Right kidney (tissue), 1 donor: ENCODE measurements at regions not wholly inside any gene's neighbourhood (a gene's known extent, or its start where the extent isn't known, plus 50 kb on each side); places are given as distances from the start of the nearest gene placed in this dataset.

ENCODE experiments used
- DNase-seq: peaks from one replicate; pipeline ENCODE4 v3.0.0-alpha.2; 2016

DNA sequence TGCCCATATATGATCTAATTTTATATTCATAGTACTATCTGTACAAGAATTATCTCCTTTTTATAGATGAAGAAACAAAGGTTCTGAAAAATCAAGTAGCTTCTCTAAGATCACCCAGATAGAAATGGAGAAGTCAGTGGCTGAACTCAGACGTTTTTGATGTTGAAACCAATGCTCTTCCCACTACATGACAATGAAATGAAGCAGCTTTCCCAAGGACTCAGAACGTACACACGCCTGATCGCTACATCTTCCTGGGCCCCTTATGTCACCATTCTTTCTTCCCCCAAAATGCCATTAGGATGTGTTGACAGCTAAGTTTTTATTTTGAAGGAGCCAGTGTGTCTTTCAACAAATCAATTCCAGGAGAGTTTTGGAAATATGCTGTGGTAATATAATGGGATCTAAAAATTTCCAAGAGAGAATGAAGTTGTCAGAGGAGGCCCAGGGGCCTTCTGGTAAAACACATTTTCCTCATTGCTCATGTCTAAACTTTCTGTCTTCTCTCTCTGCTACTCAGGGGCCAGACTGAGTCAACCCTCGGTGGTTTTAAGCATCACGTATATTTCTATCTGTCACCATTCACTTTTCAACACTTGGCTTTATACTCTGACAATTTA is 98.1 kb upstream of the COL21A1 start:
- no peak for DNase-seq

DNA sequence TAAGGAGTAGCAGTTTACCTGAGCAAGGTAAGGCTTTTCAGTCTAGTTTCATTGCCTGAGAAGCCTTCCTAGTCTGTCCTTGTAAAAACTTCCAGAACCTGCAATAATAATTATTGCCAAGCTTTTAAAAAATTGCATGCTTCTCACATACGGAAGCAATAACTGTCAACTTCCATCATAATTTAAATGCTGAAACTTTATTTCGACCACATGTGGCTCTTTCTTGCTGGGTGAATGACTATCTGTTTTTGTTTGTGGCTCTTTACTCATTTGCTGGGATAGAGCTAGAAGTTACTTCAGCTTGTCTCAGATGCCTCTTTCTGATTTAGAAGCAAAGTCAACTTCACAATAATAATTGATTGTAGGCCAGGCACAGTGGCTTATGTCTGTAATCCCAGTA is 95.9 kb upstream of the COL21A1 start:
- DNase-seq = no peak

DNA sequence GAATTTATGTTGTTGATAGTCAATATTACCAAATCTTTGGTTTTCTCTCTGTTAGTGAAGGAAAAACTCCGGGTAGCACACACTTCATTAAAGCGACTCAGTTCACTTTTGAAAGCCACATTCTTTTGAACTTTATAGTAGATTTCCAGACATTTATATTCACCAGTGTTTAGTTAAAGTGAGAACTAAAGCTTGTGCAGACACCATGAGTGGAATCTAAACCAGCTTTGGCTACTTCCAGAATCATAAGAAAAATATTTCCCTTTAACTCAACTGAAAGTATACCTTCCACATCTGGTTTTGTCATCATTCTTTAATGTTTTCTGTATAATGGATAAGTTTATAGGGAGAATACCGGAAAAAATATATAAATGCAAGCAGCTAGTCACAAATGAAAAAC is 92.1 kb upstream of the COL21A1 start:
- DNase-seq = no peak

DNA sequence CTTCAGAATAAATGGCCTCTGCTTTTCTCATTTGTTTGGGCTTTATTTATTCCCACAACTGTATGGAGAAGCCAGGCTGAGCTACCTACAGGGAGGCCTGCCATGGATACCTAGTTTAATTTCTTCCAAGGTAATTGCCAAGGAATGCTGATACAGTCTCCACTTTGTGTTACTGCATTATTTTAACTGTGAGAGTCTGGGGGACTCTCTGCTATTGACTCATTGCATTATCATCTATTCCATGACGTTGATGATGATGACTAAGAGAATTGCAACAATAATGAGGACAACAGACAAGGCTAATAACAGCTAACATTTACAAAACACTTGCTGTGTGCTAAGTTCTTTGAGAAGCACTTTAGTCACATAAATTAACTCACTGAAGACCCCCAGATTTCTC is 88.3 kb upstream of the COL21A1 start:
- no peak for DNase-seq

DNA sequence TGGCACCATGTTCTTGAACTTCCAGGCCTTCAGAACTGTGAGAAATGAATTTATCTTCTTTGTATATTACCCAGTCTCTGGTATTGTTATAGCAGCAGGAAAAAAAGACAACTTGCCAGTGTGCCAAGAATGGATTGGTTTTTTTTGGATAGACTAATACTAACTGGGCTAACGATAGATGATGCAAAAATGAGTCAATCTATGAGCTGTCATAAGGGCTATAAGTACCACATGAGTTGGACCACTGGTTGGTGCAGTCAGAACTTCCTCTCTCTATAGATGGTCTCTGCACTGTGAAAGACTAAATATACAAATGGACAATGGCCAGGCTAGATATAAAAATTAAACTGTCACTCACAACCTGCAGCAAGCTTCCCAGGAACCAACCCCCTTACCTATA is 87.6 kb upstream of the COL21A1 start:
- DNase-seq = no peak

DNA sequence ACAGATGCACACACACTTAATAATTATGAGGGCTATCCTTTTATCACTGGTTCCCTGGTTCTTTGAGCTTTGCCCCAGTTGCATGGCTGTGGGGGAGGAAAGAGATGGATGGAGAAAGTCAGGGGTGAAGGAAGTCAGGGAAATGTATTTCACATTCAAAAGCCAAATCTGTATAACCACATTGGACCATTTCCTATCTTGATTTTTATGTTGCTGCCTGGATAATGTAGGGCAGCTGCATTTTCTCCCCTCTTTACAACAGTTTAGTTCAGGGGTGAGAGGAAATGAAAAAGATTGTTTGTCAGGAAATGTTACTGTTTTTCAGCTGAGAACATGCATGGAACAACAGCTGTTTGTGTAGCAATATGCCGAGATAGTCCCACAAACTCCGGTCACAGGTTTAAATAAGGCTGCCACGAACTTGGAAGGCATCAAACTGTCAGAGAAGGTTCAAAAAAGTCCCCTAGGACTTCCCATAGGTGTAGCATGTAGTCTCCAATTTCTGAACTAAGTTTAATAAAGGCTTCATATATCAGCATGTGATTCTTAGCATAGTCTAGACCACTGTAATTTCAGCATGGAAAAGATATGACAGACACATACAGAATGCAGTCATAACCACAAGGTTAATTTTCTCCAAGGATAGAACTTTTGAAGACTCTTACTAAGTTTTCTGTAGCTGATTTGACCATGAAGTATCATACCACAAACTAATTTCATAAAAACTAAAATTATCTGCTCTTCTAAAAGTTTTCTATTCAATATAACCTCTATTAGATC is 82.1 kb upstream of the COL21A1 start:
- DNase-seq = peak; percentile 27

DNA sequence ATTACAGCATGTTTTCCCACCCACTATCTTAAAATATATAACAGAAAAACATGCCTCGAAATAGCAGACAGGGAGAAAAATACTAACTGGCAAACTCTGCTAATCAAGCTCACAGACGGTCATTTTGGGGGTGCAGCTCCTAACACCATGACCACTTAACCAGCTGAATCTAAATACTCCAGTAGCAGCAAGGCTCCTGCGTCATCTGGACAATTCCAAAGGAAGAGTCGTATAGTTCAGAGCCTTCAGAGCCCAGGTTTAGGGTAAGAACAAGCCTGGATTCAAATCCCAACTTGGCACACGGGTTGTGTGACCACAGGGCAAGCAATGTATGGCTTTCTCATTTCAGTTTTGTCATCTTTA is 81.3 kb upstream of the COL21A1 start:
- DNase-seq = peak; percentile 25

DNA sequence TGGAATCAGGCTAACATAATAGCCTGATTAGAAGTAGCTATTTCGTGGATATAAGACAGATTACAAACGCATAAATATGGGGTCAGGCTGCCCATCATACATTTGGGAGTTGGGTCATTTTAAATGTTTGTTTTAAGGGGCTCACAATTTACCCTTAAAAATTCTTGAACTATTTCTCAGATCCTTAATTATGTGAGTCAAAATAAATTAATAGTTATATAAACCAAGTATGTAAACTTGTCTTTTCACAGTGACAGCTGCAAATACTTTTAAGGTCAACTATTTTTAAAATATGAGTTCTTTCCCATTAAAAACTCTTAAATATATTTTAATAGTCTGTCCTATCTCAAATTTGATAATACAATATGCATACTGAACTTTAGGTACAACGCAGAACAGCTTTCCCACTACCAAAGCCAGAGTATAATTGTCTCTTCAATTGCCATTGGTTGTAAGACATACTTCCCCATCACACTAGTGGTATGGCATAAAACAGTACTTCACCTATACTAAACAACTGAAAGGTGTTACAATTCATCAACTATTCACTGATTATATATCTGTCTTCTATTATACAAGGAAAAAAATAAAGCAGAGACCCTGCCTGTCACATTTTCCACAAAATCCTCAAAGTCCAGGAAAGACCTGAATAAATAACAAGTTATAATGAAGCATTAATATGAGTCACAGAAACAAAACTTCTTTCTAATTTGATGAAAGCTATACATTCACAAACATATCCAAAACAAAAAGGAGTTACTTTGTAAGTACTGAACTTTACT is 80.8 kb upstream of the COL21A1 start:
- no peak for DNase-seq

DNA sequence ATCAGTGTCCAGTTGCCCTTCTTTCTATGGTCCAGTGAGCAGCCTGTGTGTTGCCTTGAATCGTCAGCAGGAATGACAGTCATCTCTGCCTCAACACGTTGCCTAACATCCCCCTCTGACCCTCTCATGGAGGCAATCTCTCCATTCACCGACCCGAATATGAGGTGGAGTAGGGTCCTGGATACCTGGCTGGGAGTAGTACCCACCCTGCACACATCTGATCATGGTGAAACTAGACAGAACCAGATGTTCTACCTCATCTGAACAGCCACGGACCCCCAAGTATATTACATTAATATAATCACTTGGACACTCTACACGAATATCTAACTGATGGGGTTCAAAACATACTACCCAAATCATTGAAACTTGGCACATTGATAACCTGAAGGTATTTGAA is 77.0 kb upstream of the COL21A1 start:
- DNase-seq = no peak

DNA sequence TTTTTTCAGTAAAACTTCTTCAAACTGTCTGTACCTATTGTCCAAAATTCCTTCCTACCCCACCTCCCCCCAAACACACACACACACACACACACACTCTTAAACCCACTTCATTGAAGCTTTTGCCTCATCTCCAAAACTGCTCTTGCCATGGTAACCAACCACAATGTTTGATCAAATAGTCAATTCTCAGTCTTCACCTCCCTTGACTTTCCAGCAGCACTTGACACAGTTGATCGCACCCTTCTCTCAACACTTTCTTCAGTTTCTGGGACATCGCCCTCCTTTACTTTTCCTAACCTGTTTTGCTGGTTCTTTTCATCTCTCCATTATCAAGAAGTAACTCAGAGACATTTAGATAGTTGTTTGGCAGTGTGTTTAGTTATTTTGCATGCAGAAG is 71.5 kb upstream of the COL21A1 start:
- DNase-seq = no peak

DNA sequence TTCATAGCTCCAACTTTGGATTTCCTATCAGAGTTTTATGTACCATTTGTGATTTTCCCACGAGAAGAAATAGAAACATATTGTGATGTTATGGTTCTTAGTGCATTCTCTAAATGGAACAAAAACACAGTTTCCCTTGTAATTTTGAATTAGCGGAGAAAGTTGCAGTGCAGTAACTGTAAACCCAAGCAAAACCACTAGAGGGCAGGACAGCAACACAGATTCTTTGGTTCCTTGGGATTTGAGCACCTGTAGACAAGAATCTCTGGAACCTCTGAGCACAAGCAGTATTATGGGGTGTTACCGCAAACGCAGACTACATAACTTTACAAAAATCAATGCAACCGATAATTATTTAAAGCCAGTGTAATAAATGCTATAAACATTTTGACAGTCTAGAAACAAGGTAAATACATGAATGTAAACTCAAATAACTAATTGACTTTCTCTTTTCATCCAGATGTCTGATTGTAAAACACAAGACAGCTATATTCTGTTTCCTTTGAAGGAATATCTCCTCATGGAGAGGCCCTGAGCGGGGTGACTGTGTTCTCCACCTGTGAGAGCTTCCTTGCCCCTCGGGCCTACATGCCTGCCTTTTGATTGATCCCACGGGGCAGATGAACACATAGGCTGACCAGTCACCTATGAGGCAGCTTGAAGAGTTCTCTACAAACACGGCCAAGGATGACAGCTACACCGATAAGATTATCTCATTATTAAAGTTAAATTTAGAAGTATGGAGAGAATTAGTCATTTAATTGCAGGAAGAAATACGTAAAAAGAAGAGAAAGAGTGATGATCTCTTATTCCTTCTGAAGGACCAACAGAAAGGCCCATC is 67.5 kb upstream of the COL21A1 start:
- DNase-seq = no peak

DNA sequence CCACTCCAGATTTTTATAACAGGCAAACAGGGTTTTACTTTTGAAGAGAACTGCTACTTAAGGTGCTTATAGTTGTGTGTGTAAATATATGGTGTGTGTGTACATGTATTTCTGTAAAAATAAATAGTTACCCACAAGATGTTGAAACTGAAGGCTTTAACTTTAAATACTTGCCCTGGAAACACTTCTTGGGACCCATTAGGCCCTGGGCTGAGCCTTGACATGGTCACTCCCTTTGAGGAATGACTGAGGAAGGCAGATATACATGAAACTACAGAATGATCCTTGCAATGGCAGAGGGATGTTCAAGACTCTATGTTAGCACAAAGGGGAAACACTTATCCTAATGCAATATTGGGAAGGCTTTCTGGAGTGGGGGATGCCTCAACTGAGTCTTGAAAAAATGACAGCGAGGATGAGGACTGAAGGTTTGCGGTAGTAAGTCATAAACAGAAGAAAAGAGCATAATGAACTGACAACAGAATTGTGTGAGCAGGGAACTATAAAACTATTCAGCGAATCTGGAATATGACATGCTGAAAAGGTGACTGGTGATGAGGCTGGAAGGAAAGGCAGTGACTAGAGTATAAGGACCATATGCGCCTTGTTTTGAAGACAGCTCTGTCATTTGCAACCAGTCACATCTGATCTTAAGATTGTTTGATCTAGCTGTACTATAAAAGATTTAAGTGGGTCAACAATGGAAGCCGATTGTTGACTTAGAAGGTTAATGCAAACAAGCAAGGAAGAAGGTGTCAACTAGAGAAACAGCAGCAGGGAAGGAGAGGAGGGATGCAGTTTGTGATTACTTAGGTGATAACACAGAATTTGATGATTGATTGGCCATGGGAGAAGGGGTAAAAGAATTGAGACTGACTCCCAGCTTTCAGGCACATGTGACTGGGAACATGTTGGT is 64.4 kb upstream of the COL21A1 start:
- DNase-seq = no peak

DNA sequence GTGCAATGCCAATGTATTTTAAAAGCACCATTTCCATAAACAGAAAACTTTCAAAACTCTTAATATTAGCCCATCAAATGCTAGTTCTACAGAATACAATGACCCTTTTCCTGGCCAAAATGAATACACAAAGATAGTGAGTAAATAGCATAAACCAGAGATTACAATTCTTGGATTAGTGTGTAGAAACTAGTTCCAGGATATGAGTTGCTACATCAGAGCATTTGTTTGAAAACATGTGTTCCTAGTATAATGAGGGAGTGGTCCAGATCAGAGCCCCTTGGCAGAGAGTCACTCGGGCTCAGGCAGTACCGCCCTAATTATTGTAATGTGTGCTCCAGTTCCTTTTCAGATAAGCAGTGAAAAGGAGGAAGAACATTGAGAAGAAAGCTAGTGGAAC is 63.7 kb upstream of the COL21A1 start:
- no peak for DNase-seq

DNA sequence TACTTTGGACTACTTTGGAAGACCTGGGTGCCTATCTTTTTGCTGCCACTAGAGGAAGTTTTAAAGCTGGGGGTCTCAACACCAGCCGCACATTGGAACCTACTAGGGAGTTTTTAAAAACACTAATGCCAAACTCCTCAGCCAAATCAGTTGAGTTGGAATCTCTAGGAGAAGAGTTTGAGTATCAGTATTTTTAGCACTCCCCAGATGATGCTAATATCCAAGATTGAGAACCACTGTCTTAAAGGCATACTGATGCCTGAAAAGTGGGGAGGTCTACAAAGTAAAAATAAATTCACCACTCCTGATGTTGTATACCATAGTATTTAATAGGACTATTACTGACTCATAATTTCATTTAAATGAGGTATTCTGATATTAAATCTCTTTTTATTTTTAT is 62.9 kb upstream of the COL21A1 start:
- DNase-seq = no peak

DNA sequence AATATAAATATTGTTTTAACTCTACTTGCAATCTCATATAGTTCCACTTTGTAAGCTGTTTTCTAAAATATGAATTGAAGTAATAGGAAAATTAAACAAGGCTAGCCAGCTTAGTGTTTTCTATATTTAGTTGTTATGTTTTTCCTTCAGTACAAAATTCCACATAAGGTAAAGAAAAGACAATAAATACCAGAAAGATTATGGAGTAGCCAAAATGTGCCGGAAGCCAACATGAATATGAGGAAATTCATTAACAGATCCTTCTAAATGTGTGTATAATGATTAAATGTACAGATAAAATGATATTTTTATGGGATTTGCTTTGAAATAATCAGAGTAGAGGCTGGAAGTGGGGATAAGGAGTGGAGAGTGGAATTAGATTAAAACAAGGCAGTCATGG is 52.5 kb upstream of the COL21A1 start:
- no peak for DNase-seq

DNA sequence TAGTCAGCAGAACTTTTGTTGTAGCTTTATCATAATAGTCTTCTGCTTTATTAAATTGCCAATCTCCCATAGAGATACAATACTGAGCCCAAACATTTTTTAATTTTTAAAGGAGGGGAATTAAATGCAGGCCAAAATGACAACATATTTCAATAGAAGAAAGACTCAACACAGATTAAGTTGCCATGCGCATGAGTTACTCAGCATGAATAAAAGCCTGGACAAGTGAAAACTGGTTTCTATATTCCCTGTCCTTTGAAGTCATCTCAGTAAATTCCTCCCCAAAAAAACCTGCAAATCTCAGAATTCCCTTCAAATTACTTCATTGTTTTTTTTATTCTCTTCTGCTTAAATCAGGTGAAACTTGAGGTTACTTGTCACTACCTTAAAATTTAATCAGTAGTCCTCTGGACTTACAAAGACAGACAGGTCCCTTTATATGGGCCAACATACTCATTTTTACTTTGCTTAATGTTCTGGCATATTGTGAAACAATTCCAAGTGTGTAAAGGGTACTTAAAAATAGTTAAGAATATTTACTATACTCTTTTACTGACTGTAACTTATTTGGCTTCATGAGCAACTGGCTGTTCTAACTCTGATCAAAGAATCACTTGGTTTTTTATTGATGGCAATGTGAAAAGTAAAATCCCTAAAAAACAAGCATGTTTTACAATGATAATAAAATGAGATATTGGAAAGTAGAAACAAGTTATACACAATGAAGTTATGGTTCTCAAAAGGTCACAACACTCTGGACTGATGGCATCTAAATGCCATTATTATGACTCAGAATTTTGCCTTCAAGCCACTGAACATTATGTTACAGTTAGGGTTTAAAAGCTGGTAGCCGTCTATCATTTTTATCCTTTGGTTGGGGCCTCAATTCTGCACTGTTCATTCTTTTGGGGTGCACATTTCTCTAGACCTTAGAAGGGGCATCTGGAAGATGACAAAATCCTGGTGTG is 49.9 kb upstream of the COL21A1 start:
- no peak for DNase-seq
